ENCODE measurements at regions not wholly inside any gene's neighbourhood (a gene's known extent, or its start where the extent isn't known, plus 50 kb on each side); places are given as distances from the start of the nearest gene placed in this dataset.

- DNase-seq = peak; percentile 20
Measured at GRCh38 chr1:238252033-238252802, 361.5 kb upstream of the ZP4 start.

GRCh38 chr1:238248356-238248755, 357.6 kb upstream of the ZP4 start:
- DNase-seq = no peak

- no peak for DNase-seq
Measured at GRCh38 chr1:238242181-238242580, 351.5 kb upstream of the ZP4 start.

- DNase-seq = no peak
Measured at GRCh38 chr1:238241607-238242006, 350.9 kb upstream of the ZP4 start.

- no peak for DNase-seq
Measured at GRCh38 chr1:238239343-238239742, 348.6 kb upstream of the ZP4 start.

GRCh38 chr1:238233966-238234365, 343.2 kb upstream of the ZP4 start:
- no peak for DNase-seq

GRCh38 chr1:238232084-238232710, 341.5 kb upstream of the ZP4 start:
- DNase-seq = peak; percentile 79

GRCh38 chr1:238226810-238227209, 336.1 kb upstream of the ZP4 start:
- no peak for DNase-seq

GRCh38 chr1:238223076-238223640, 332.4 kb upstream of the ZP4 start:
- DNase-seq = no peak

- DNase-seq = no peak
Measured at GRCh38 chr1:238221738-238222137, 331.0 kb upstream of the ZP4 start.

GRCh38 chr1:238214449-238214848, 323.7 kb upstream of the ZP4 start:
- no peak for DNase-seq

GRCh38 chr1:238205045-238205662, 314.4 kb upstream of the ZP4 start:
- no peak for DNase-seq

- DNase-seq = no peak
Measured at GRCh38 chr1:238201992-238202391, 311.3 kb upstream of the ZP4 start.

- no peak for DNase-seq
Measured at GRCh38 chr1:238199325-238199724, 308.6 kb upstream of the ZP4 start.

GRCh38 chr1:238196516-238196915, 305.8 kb upstream of the ZP4 start:
- DNase-seq = no peak

- DNase-seq = no peak
Measured at GRCh38 chr1:238191170-238191569, 300.4 kb upstream of the ZP4 start.

- no peak for DNase-seq
Measured at GRCh38 chr1:238187575-238187949, 296.8 kb upstream of the ZP4 start.

GRCh38 chr1:238186887-238187574, 296.3 kb upstream of the ZP4 start:
- no peak for DNase-seq

GRCh38 chr1:238177960-238178645, 287.4 kb upstream of the ZP4 start:
- DNase-seq = no peak

GRCh38 chr1:238177351-238177750, 286.6 kb upstream of the ZP4 start:
- no peak for DNase-seq

GRCh38 chr1:238176441-238176840, 285.7 kb upstream of the ZP4 start:
- DNase-seq = no peak

- no peak for DNase-seq
Measured at GRCh38 chr1:238171985-238172384, 281.3 kb upstream of the ZP4 start.

- DNase-seq = no peak
Measured at GRCh38 chr1:238161955-238162354, 271.2 kb upstream of the ZP4 start.

Measured in NCI-H1694 treated with DMSO at 0.1 percent for 48 hours (cell line).